ENCODE measurements at regions not wholly inside any gene's neighbourhood (a gene's known extent, or its start where the extent isn't known, plus 50 kb on each side); places are given as distances from the start of the nearest gene placed in this dataset.

- POLR2A ChIA-PET (ENCODE audit: partially characterized antibody) = no interaction called here
- no peaks in the 10 kb centered on the region for H3K27me3 ChIP-seq (replicated peaks in 1 of 4; ENCODE audit: control insufficient read depth in 3 of 4, extremely low read depth in 1 of 4, insufficient read depth in 3 of 4, low read length in 3 of 4)
- H3K27ac ChIP-seq (ENCODE audit: low read depth, low read length) = no peak overlapping the region
- peaks cover 0 to 6% (median 5%) of the 10 kb centered on the region in 4 experiments; a peak in 5 of 7 replicates for H3K4me1 ChIP-seq (replicated peaks in 1 of 4; ENCODE audit: control insufficient read depth in 3 of 4, insufficient read depth in 4 of 4, low read length in 3 of 4)
- H2AFZ ChIP-seq (ENCODE audit: low read length) = no peak overlapping the region
- H3K23ac ChIP-seq (ENCODE audit: insufficient read length) = no peak overlapping the region
- H3K4me3 ChIP-seq (ENCODE audit: extremely low read depth in 1 of 4, insufficient read depth in 2 of 4, low read depth in 3 of 4, low read length in 4 of 4) = no peak overlapping the region
- H3K9ac ChIP-seq (replicated peaks in 1 of 4; ENCODE audit: extremely low read depth in 1 of 4, low read depth in 3 of 4, low read length in 3 of 4) = no peak overlapping the region
- DNase-seq (ENCODE audit: low read depth in 1 of 2, low spot score in 2 of 2) (no peak), FAIRE-seq (no peak)
- no peak overlapping the region for H3K4ac ChIP-seq (replicated peaks; ENCODE audit: insufficient read length, low read depth, low read length)
- H2BK20ac ChIP-seq (ENCODE audit: low read length) = no peak overlapping the region
- H2BK5ac ChIP-seq (ENCODE audit: low read depth, low read length) = no peak overlapping the region
- H2BK120ac ChIP-seq (replicated peaks; ENCODE audit: low read depth, low read length) = no peak overlapping the region
- CTCF ChIA-PET (ENCODE audit: partially characterized antibody) = no interaction called here
- H2BK15ac ChIP-seq (ENCODE audit: low read length) = no peak overlapping the region
- H4K5ac ChIP-seq (ENCODE audit: insufficient read length, low read depth, low read length) = no peak overlapping the region
- H3K4me2 ChIP-seq (ENCODE audit: insufficient read depth in 1 of 2, low read depth in 2 of 2, low read length in 2 of 2) = no peak overlapping the region
- H4K91ac ChIP-seq (replicated peaks; ENCODE audit: insufficient read length, low read length) = no peak overlapping the region
- no peak overlapping the region for H4K8ac ChIP-seq (ENCODE audit: extremely low read depth, insufficient read depth, low read length)
- H3K23me2 ChIP-seq (ENCODE audit: low read depth, low read length) = no peaks in the 10 kb centered on the region
- no peaks in the 10 kb centered on the region for H4K20me1 ChIP-seq (replicated peaks in 1 of 2; ENCODE audit: control insufficient read depth in 1 of 2, insufficient read depth in 2 of 2, low read length in 2 of 2)
- H3K18ac ChIP-seq (ENCODE audit: extremely low read depth, low read length) = no peak overlapping the region
- 0 out of 2 replicates have a peak overlapping the region, but pooled peaks have one; percentile 27 for H2BK12ac ChIP-seq (ENCODE audit: low read depth, low read length)
- H3K36me3 ChIP-seq (ENCODE audit: control insufficient read depth in 2 of 4, insufficient read depth in 4 of 4, low read length in 3 of 4) = no peaks in the 10 kb centered on the region
- 72% methylated on average over 4 of the region's 5 CpGs; no CpG with 5 or more reads in 1 of the 2 experiments for WGBS, 2 experiments (ENCODE audit: extremely low coverage in 1 of 2, insufficient coverage in 1 of 2, insufficient read length in 1 of 2, insufficient replicate concordance in 2 of 2, low coverage in 1 of 2, low lambda C conversion rate in 2 of 2, missing lambda C conversion rate in 1 of 2)
- no peak overlapping the region for H3K56ac ChIP-seq (replicated peaks; ENCODE audit: insufficient read length, low read depth, low read length)
- H3K14ac ChIP-seq (ENCODE audit: insufficient read length) = no peak overlapping the region
- no peaks in the 10 kb centered on the region for H3K79me2 ChIP-seq (ENCODE audit: control insufficient read depth in 1 of 2, insufficient read depth in 2 of 2, low read length in 2 of 2)
- no peaks in the 10 kb centered on the region for H3K9me3 ChIP-seq (ENCODE audit: insufficient read depth in 2 of 2, low read depth in 1 of 2, low read length in 1 of 2)
- H3K79me1 ChIP-seq (ENCODE audit: low read depth, low read length) = no peaks in the 10 kb centered on the region
- H2AK5ac ChIP-seq (ENCODE audit: low read depth, low read length) = no peak overlapping the region
- TF ChIP-seq CHD1 (IDR thresholded peaks at IDR 0.05; ENCODE audit: low read depth, low read length) = no peak
- no peak for TF ChIP-seq SAP30 (IDR thresholded peaks at IDR 0.05; ENCODE audit: insufficient read depth, insufficient replicate concordance, low read length)
- no peak for TF ChIP-seq POU5F1 (IDR thresholded peaks at IDR 0.05; ENCODE audit: low read depth, low read length)
- no peak for TF ChIP-seq POLR2A (IDR thresholded peaks at IDR 0.05; ENCODE audit: control extremely low read depth in 1 of 2, low read depth in 2 of 2, low read length in 2 of 2)
- TF ChIP-seq PHF8 (conservative IDR thresholded peaks at IDR 0.05; ENCODE audit: low read depth, low read length) = no peak
- no peak for TF ChIP-seq TCF12 (IDR thresholded peaks at IDR 0.05; ENCODE audit: low read depth, low read length)
- no peak for TF ChIP-seq SUZ12 (IDR thresholded peaks at IDR 0.05; ENCODE audit: low read length)
- no peak for TF ChIP-seq SP1 (IDR thresholded peaks at IDR 0.05; ENCODE audit: low read depth, low read length)
- TF ChIP-seq EP300 (IDR thresholded peaks at IDR 0.05; ENCODE audit: borderline replicate concordance in 1 of 2, low read depth in 2 of 2, low read length in 2 of 2) = no peak
- TF ChIP-seq CBX5 (IDR thresholded peaks at IDR 0.05; ENCODE audit: low read depth, low read length) = no peak
- no peak for TF ChIP-seq RFX5 (IDR thresholded peaks at IDR 0.05; ENCODE audit: borderline replicate concordance, low read depth, low read length)
- no peak for TF ChIP-seq HDAC6 (IDR thresholded peaks at IDR 0.05; ENCODE audit: low read depth, low read length)
These were observed 60.1 kb upstream of the PLAC1 start for GRCh38 chrX:134718105-134718965.

Measured in H1 (cell line).